ENCODE measurements at regions not wholly inside any gene's neighbourhood (a gene's known extent, or its start where the extent isn't known, plus 50 kb on each side); places are given as distances from the start of the nearest gene placed in this dataset.

DNA sequence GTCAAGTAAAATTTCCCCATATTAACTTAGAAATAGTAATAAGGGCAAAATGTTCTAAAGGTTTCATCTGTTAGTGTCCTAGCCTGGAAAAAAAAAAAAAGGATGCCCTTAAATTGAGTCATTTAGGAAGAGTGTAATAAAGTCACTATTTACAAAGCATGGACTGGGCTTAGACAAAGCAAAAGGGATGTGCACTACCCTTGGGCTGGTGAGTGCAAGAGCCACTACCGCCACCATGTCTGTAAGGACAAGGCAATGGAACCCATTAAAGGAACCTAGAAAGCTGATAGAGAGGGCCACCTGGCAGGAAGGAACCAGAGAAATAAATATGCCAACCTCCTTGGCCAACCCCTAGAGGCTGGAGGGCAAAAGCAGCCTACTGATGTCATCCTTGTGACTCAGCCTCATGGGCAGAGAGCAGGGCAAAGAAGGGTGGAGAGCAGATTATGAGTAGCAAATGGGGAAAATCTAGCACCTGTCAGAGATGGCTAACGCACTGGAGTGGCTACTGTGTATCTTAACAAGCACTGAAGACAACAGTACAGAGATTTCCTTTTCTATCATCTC lies 59.5 kb upstream of the FUT8 start:
- TF ChIP-seq, protein P1, sequence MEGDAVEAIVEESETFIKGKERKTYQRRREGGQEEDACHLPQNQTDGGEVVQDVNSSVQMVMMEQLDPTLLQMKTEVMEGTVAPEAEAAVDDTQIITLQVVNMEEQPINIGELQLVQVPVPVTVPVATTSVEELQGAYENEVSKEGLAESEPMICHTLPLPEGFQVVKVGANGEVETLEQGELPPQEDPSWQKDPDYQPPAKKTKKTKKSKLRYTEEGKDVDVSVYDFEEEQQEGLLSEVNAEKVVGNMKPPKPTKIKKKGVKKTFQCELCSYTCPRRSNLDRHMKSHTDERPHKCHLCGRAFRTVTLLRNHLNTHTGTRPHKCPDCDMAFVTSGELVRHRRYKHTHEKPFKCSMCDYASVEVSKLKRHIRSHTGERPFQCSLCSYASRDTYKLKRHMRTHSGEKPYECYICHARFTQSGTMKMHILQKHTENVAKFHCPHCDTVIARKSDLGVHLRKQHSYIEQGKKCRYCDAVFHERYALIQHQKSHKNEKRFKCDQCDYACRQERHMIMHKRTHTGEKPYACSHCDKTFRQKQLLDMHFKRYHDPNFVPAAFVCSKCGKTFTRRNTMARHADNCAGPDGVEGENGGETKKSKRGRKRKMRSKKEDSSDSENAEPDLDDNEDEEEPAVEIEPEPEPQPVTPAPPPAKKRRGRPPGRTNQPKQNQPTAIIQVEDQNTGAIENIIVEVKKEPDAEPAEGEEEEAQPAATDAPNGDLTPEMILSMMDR (IDR thresholded peaks at IDR 0.05; ENCODE audit: low read depth, low read length, missing input control) = no peak
- TF ChIP-seq, protein P2, sequence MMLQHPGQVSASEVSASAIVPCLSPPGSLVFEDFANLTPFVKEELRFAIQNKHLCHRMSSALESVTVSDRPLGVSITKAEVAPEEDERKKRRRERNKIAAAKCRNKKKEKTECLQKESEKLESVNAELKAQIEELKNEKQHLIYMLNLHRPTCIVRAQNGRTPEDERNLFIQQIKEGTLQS (IDR thresholded peaks at IDR 0.05) = no peak
- TF ChIP-seq, protein P3, sequence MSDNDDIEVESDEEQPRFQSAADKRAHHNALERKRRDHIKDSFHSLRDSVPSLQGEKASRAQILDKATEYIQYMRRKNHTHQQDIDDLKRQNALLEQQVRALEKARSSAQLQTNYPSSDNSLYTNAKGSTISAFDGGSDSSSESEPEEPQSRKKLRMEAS (IDR thresholded peaks at IDR 0.05) = no peak
- TF ChIP-seq, protein P4, sequence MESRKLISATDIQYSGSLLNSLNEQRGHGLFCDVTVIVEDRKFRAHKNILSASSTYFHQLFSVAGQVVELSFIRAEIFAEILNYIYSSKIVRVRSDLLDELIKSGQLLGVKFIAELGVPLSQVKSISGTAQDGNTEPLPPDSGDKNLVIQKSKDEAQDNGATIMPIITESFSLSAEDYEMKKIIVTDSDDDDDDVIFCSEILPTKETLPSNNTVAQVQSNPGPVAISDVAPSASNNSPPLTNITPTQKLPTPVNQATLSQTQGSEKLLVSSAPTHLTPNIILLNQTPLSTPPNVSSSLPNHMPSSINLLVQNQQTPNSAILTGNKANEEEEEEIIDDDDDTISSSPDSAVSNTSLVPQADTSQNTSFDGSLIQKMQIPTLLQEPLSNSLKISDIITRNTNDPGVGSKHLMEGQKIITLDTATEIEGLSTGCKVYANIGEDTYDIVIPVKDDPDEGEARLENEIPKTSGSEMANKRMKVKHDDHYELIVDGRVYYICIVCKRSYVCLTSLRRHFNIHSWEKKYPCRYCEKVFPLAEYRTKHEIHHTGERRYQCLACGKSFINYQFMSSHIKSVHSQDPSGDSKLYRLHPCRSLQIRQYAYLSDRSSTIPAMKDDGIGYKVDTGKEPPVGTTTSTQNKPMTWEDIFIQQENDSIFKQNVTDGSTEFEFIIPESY (IDR thresholded peaks at IDR 0.05) = no peak
- TF ChIP-seq SP1 (IDR thresholded peaks at IDR 0.05) = no peak
- TF ChIP-seq FOXA2 (IDR thresholded peaks at IDR 0.05) = no peak
- no peak for TF ChIP-seq HNF4G (IDR thresholded peaks at IDR 0.05)
- WGBS = 87% methylated on average over 2 of the region's 2 CpGs
- no peak for DNase-seq (ENCODE audit: low spot score)

DNA sequence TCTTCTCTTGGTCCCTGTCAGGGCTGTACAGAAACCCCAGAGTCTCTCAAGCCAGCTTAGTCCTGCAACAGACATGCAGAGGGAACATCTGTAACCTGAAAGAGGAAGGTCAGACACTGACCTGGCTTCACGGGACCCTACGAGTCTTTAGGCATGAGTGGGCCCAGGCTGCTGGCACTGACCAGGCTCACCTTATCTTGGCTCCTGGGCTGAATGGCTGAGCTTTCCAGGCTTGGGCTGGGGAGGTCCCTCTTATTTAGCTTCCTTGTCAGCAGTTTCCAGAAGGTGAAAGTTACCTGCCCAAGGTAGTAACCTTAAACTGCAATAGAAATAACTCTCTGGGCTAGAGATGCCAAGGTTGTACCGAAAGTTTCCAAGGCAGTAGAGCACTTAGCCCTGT lies 58.4 kb upstream of the FUT8 start:
- no peaks in the 10 kb centered on the region for H3K4me1 ChIP-seq (ENCODE audit: control insufficient read depth in 4 of 4, insufficient read depth in 4 of 4, low read length in 3 of 4)
- TF ChIP-seq RXRA (IDR thresholded peaks at IDR 0.05) = no peak
- TF ChIP-seq JUND (IDR thresholded peaks at IDR 0.05) = no peak
- no peak for TF ChIP-seq HNF4A (conservative IDR thresholded peaks at IDR 0.05)
- TF ChIP-seq, protein P1 (IDR thresholded peaks at IDR 0.05; ENCODE audit: low read depth, low read length, missing input control) = no peak
- no peak for TF ChIP-seq TAF1 (conservative IDR thresholded peaks at IDR 0.05)
- TF ChIP-seq RAD21 (IDR thresholded peaks at IDR 0.05) = no peak
- TF ChIP-seq SP1 (IDR thresholded peaks at IDR 0.05) = no peak
- TF ChIP-seq YY1 (IDR thresholded peaks at IDR 0.05) = no peak
- TF ChIP-seq, protein P5, sequence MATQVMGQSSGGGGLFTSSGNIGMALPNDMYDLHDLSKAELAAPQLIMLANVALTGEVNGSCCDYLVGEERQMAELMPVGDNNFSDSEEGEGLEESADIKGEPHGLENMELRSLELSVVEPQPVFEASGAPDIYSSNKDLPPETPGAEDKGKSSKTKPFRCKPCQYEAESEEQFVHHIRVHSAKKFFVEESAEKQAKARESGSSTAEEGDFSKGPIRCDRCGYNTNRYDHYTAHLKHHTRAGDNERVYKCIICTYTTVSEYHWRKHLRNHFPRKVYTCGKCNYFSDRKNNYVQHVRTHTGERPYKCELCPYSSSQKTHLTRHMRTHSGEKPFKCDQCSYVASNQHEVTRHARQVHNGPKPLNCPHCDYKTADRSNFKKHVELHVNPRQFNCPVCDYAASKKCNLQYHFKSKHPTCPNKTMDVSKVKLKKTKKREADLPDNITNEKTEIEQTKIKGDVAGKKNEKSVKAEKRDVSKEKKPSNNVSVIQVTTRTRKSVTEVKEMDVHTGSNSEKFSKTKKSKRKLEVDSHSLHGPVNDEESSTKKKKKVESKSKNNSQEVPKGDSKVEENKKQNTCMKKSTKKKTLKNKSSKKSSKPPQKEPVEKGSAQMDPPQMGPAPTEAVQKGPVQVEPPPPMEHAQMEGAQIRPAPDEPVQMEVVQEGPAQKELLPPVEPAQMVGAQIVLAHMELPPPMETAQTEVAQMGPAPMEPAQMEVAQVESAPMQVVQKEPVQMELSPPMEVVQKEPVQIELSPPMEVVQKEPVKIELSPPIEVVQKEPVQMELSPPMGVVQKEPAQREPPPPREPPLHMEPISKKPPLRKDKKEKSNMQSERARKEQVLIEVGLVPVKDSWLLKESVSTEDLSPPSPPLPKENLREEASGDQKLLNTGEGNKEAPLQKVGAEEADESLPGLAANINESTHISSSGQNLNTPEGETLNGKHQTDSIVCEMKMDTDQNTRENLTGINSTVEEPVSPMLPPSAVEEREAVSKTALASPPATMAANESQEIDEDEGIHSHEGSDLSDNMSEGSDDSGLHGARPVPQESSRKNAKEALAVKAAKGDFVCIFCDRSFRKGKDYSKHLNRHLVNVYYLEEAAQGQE (IDR thresholded peaks at IDR 0.05) = no peak
- no peak for TF ChIP-seq GABPA (IDR thresholded peaks at IDR 0.05 in 1 of 2, conservative IDR thresholded peaks at IDR 0.05 in 1 of 2)
- TF ChIP-seq HNF4G (IDR thresholded peaks at IDR 0.05) = no peak
- TF ChIP-seq, protein P4 (IDR thresholded peaks at IDR 0.05) = no peak
- TF ChIP-seq, protein P3 (IDR thresholded peaks at IDR 0.05) = no peak
- no peak for TF ChIP-seq NR2F2 (IDR thresholded peaks at IDR 0.05)
- no peak for TF ChIP-seq FOXA1 (IDR thresholded peaks at IDR 0.05)
- TF ChIP-seq FOXA2 (IDR thresholded peaks at IDR 0.05) = no peak
- TF ChIP-seq, protein P2 (IDR thresholded peaks at IDR 0.05) = no peak
- no peak for DNase-seq (ENCODE audit: low spot score)
- 88% methylated on average over 3 of the region's 3 CpGs for WGBS
- no peaks in the 10 kb centered on the region for H3K9me3 ChIP-seq (ENCODE audit: control insufficient read depth in 4 of 4, low read length in 3 of 4)
- H3K36me3 ChIP-seq (ENCODE audit: control insufficient read depth in 4 of 4, insufficient read depth in 3 of 4, low read depth in 1 of 4, low read length in 3 of 4) = no peaks in the 10 kb centered on the region
- H3K4me3 ChIP-seq (ENCODE audit: low read depth in 1 of 3, low read length in 3 of 3) = no peak overlapping the region
- H3K9ac ChIP-seq (ENCODE audit: low read depth in 1 of 2, low read length in 2 of 2) = no peak overlapping the region
- no peak overlapping the region for H3K27ac ChIP-seq (ENCODE audit: low read depth in 1 of 2, low read length in 2 of 2)
- no peaks in the 10 kb centered on the region for H3K27me3 ChIP-seq (ENCODE audit: control insufficient read depth in 4 of 4, insufficient read depth in 4 of 4, low read length in 3 of 4)

More for the DNA sequence above, 59.5 kb upstream of the FUT8 start:
- Histone ChIP-seq H3K9me3 (ENCODE audit: control insufficient read depth in 4 of 4, low read length in 3 of 4) (no peaks in the 10 kb centered on the region), H3K27ac (ENCODE audit: low read depth in 1 of 2, low read length in 2 of 2) (no peak overlapping the region), H3K36me3 (ENCODE audit: control insufficient read depth in 4 of 4, insufficient read depth in 3 of 4, low read depth in 1 of 4, low read length in 3 of 4) (no peaks in the 10 kb centered on the region), H3K4me3 (ENCODE audit: low read depth in 1 of 3, low read length in 3 of 3) (no peak overlapping the region), H3K27me3 (ENCODE audit: control insufficient read depth in 4 of 4, insufficient read depth in 4 of 4, low read length in 3 of 4) (no peaks in the 10 kb centered on the region), H3K4me1 (ENCODE audit: control insufficient read depth in 4 of 4, insufficient read depth in 4 of 4, low read length in 3 of 4) (no peaks in the 10 kb centered on the region), H3K9ac (ENCODE audit: low read depth in 1 of 2, low read length in 2 of 2) (no peak overlapping the region)
